ENCODE measurements at regions not wholly inside any gene's neighbourhood (a gene's known extent, or its start where the extent isn't known, plus 50 kb on each side); places are given as distances from the start of the nearest gene placed in this dataset.

DNA sequence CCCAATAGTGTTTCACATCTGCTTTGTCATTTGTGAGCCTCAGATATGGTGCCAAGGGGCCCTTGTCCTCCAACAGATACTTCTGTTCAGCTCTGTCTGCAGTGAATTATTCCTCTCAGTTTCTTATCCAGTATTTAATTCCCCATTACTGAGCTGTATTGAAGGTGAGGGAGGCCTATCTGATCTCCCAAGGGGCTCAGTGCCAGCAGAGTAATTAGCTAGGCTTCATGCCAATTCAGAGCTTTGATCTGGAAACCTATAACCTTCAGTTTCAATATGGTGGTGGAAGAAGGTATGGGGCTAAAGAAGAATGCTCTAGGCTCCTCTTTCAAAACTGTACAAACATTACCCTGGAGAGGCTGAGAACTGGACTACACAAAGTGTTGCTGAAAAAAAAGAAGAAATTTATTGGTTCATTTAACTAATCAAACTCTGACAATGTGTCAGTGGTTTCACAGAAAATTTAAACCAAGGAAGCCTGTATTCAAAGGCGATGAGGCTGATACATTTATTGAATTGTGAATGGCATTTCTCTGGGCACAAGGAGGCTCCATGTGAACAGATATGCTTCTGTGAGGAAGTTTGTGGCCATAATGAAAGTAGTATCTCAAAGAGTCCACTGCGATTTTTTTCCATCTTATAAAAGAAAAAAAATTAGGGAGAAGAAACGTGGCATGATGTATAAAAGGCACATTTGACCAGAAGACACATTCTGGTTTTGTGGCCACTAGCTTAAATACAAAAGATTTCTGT is 397.8 kb downstream of the TLE4 start:
- DNase-seq: no peak

DNA sequence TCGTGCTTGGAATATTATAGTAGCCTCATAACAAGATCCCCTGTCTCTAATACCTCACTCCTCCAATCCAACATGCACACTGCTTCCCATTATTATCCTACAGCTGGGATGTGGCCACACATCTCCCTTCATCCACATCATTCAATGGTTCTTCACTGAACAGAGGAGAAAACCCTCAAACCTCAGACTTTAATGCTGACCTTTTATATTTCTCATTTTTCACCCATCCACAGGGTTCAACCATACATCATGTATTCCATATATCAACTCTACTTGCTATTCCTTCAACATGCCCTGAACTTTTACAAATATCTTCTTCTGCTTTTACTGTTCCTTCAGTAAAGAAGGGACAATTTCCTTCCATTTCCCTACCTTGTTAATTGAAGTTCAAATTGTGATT is 396.8 kb downstream of the TLE4 start:
- no peak for DNase-seq

DNA sequence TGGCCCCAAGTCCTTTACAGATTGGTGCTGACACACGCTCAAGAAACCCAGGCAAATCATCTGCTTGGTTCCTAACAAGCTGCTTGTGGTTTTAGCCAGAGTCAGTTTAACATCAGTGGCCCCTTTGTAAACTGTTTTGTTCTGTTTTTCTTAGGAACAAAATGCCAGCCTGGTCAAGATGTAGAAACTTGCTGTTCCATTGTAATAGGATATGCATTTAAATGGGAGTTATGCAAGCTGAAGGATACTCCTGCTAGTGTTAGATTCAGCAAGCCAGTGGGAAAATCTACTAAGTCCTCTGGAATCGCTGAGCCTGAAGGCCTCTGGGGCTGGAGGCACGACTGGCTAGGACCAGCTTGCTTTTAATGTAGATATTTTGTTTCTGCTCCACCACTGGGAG is 391.1 kb downstream of the TLE4 start:
- no peak for DNase-seq

DNA sequence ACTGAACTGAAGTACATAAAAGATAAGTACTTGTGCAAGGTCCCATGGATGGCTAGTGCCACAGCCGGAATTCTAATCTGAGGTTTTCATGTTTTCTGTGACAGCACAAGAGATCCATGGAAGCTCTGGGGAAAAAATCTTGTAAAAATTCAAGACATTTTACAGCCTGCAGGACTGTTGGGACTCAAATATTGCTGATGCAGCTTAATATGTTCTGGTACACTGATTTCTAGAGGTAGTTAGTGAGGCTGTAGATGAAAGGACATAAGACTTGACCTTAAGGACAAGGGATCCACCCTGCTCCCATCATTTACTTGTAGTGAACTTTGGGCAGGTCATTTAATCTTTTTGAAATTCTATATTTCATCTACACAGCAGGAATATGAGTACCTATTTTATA is 390.4 kb downstream of the TLE4 start:
- no peak for DNase-seq

DNA sequence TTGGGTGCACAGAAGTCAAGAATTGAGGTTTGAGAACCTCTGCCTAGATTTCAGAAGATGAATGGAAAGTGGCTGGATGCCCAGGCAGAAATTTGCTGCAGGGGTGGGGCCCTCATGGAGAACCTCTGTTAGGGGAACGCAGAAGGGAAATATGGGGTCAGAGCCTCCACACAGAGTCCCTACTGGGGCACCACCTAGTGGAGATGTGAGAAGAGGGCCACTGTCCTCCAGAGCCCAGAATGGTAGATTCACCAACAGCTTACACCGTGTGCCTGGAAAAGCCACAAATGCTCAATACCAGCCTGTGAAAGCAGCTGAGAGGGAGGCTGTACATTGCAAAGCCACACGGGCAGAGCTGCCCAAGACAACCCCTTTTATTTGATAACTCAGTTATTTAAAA is 383.5 kb downstream of the TLE4 start:
- no peak for DNase-seq

DNA sequence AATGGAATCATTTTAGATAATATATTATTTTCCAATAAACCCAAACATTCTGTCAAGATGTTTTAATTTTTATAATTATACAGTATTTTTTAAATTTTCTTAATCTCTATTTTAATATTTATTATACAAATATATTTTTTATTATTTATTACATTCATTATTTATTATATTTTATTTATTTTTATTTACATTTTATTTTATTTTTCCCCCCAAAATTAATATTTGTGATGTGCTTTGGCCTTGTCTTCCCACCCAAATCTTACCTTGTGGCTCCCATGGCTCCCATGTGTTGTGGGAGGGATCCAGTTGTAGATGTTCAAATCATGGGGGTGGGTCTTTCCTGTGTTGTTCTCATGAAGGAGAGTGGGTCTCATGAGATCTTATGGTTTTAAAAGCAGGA is 382.1 kb downstream of the TLE4 start:
- no peak for DNase-seq

DNA sequence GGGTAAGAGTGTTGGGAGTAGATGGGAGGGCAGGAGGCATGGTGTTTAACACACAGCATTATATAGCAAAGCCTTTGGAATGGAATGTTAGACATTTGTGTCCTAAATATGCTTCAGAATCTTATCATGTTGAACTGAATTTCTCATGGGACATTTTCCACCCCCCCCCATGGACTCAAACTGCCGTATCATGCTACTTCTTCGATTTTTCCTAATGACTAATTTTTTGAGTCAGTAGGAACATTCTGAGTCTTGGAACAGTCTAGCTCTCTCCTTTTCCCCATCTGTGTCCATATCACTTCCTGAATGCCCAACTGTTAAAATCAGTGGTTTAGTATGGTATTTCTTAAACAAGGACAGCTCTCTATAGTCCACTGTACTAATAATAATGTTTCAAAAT is 380.6 kb downstream of the TLE4 start:
- DNase-seq: no peak

DNA sequence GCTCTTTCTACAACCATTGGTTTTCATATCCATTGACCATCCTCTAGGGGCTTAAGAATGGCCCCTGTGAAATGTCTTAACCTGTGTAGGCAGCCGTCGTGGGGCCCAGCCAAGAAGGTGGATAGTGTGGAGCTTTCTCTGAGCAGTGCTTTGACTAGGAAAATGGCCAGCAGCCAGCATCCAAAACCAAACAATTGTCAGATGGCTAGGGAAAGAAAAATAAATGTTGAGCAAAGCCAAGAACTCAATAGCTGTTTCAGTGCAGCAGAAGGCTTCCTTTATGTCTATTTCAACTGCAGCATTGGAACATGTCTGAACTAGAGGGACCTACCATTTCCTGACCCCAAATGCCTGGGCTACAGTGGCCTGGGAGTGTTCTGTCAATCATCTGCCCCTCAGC is 374.9 kb downstream of the TLE4 start:
- no peak for DNase-seq

DNA sequence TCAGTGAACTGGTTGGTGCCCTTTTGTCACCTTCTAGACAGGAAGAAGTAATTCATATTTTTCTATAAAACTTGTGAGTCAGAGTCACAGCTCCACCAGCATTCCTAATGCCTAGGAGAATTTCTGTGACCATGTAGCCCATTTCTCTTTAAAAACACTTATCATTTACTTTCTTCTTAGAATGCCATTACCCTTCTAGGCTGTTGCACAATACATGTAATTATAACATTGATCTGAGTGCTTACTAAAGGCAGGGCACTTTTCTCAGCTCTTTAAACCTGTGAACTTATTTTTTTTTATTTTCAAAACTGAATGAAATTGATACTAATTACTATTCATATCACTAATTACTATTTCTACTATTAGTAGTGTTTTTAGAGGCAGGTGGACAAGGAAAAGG is 373.7 kb downstream of the TLE4 start:
- no peak for DNase-seq

DNA sequence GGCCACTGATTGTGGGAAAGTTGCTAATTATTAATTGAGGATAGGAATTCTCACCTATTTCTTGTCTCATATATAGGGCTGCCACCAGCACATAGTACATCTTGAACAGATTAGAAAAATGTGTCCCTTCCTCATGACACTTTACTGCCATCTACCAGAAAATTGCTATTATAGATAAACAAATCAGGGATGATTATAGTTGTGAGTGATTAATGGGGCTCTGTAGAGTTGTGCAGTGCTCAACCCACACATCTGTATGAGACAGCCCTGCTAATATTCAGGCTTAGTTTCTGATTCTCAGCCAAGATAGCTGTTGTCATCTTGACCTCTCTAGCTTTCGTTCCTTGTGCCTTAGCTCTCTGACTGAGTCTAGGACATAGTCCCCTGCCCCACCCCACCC is 373.3 kb downstream of the TLE4 start:
- DNase-seq: no peak

DNA sequence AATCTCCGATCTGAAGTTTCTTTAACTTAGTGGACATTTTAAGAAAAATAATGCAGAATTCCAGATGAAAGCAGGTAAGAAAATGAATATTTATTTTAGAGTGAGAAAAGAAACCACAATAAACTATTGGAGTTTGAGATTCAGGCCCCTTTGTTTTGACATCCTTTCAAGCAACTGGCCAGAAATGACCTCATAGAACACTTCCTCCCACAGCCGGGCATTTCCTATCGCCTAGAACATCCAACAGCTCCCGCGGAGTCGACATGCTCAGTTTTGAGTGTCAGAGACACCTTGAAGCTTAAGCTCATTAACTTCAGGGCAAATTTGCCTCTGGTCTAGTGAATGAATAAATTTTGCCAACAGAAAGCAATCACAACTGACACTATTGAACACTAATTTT is 369.2 kb downstream of the TLE4 start:
- DNase-seq: no peak

DNA sequence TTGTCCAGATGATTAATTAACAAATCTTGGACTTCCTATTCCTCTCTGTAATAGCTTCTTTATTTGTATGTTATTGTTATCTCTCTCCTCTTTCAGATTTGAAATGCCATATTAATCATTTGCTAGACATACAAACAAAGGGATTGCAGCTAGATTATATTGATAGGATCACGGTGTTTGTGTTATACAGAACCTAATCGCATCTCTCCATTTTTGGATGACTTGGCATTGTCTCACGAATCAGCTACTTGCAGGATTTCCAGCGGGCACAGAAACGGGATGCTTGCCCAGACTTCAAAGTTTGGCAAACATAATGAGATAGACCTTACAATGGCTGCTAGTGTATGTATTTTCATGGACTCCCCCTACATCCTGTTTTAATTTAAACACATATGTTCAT is 368.1 kb downstream of the TLE4 start:
- no peak for DNase-seq

DNA sequence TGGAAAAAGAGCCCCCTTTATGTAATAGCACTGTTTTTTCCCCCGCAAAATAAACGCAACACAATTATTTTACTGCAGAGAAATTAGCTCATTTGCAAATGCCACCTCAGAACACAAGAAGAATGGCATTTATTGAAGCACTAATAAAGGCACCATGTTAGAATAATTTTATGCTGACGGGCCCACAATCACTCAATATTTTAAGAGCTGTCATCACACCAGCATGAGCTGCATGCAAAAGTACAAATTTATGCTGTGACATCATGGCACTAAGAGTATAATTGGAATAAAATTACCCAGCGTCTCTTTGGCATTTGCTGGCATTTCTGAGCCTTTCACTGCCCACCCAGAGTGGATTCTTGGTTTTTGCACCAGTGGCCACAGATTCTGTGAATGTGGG is 364.6 kb downstream of the TLE4 start:
- no peak for DNase-seq

DNA sequence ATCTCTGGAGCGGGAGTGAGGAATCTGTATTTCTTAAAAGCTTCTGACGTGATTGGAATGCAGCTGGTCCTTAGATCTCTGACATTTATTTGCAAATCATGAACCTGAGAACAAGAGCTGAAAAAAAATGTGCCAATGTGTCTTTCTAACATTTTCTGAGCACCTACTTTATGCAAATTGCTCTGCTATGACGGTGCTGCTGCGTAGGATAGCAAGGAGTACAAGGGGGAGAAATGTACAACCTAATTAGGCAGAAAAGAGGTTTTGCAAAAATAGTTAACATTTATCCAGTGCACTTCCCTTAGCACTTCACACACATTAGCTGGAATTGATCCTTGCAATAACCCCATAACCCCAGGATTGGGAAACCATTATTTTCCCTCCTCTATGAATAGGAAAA is 357.5 kb downstream of the TLE4 start:
- no peak for DNase-seq

DNA sequence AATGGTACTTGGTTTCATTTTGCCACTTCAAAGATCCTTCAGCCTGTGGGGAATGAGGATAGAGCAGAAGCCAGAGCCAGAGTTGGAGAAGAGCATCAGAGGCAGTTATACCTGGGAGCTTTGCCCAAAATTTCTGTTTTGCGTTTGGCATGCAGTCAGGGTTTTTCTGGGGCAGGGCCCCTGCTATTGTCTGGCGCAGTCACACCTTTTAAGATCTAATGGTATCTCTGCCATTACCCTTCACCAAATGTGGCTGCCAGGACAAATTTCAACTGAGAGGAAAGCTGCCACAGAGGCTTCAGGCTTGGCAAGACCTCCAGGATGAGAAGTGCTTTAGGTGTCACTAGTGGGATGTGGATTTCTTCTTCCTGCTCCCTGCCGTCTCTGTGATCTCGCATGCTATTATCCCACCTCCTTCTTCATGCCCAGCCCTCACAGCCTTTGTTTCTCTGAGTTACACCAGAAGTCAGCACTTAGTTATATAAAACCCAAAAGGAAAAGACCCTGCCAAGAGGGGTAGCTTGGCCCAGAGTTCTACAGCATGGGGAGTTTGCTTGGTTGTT is 357.0 kb downstream of the TLE4 start:
- no peak for DNase-seq

DNA sequence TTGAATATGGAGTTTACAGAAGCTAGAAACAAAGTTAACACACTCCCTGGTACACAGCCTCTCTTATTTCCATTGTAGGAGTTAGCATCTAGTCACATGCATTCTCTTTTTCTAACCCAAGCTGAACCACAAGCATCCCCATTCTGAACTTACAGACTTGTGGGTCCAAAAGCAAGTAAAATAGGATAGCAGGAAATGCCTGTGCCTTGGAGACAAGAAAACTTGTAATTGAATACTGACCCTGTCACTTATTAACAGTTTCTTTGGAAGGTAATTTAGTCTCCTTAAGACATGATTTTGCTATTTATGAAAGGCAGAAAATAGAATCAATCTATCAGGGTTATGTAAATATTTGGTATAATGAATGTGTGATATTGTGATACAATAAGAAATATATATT is 353.6 kb downstream of the TLE4 start:
- no peak for DNase-seq

DNA sequence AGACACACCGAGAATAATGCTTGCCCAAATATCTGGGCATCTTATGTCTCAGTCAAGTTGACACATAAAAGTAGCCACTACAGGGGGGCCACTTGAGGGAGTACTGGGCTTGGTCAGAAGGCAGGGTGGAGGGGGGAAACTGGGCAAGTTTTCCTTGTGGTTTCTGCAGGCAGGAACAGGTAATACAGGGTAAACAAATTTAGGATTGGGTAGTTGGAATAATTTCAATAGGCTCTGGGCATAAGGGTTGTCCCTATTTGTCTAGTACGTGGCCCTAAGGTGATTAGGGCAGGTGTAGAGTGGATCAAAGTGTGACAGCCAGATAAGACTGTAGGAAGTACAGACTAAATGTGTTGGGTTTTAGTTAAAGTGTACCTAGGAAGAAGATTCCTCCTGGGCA is 353.1 kb downstream of the TLE4 start:
- DNase-seq: no peak

DNA sequence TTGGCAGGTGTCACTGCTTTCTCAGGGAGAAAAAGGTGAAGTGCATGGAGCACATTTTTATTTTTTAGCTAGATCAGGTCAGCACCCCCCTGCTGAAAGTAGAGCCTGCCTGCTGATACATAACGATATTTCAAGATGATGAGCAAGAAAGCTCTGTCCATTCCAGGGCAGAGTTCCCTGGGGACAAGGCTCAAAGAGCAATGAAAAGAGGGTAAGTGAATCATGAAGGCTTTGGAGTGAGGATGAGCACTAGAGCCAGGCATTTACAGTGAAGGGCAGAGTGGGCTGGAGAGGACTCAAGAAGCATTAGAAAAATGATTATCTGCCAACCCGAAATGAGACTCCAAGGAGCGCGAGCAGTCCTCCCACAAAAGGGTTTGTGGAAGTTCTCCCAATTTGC is 345.7 kb downstream of the TLE4 start:
- DNase-seq: no peak

DNA sequence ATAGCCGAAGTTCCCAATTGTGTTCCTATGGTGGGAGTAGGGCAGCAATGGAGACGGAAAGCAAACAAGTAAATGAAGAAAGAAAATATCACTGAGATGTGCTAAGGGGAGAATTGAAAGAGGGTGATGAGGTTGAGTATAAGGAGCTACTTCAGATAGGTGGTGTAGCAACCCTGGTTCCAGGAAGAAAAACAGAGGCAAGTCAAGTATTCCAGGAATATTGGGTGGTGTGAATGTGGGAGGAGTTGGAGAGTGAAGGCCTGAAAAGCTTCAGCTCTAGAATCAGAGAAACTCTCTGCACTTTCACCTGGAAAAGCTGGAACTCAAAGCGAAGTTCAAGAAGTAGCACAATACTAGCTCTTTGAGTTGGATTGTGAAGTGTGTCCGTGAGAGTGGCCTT is 342.1 kb downstream of the TLE4 start:
- no peak for DNase-seq

DNA sequence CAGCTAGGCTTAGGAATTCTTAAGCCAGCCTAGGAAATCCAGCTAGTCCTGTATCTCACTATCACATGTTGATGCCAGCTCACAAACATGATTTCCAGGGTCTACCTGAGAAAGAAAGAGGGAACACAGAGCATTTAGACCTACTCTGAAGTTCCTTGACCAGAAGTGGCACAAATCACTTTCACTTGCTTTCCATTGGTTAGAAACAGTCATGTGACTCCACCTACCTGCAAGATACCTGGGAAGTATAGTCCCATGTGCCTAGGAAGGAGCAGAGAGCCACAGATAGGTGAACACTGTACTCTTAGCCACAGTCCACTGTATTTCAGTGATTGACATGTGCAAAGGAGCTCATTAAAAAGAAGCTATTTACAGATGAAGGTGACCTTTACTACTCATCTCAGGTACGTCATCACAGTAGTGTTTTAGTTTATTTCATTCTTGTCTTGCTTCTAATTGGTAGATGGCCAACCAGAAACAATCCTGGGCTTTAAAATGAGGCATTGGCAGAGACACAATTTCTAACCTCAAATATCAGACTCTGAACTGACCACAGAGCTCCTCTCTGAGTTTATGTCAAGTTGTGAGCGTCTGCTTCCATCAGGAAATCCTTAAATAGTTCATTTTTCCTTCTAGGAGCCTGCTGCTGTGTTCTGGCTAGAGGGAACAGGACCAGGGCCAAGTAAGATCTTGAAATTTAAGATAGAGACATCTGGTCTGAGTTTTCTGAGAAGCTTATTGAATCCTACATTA is 340.7 kb downstream of the TLE4 start:
- no peak for DNase-seq

DNA sequence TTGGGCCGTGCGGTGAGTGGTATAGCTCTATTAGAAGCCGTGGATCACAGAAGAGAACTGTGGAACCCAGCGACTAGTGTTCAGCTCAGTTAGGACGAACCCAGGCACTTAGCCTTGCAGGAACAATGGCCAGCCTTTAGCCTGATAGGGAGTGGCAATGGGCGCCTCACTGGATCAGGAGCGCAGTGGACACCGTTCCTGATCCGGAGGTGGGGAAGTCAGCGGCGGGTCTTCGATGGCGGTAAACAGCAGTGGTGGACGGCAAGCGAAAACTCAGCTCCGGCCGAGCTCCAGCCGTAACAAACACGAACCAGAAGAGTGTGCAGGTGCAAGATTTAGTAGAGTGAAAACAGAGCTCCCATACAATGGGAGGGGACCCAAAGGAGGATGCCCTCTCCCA is 340.0 kb downstream of the TLE4 start:
- DNase-seq: no peak

DNA sequence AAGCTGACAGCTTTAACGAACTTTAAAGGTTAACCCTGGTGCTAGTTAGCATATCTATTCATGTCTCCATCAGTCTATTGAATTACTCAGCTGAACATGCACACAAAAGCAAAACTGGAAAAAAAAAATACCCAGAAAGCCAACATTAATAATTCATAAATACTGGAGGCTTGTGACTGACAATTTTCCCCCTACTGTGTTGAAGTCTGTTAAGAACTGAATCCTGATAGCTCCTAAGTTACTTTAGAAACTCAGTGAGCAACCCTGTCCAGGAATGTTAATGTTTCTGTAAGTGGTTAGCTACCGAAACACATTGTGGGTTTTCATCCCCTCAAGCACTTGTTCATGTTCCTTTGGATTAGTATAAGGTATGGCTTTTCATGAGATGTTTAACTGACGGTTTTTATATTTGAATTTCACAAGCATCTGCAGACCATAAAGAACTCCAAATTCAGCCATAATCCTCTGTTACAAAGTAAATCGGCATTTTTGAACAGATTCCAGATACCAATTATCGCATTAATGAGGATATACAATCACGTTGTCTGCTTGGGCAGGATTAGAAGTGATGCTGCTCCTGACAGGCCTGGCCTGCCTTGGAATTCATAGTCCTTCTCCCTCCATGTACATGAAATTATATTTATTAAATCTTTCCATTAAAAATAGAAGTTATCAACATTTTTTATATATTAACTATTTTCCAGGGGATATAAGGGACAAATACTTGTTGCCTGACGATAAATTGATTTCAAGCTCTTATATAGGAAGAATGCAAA is 331.2 kb downstream of the TLE4 start:
- no peak for DNase-seq

DNA sequence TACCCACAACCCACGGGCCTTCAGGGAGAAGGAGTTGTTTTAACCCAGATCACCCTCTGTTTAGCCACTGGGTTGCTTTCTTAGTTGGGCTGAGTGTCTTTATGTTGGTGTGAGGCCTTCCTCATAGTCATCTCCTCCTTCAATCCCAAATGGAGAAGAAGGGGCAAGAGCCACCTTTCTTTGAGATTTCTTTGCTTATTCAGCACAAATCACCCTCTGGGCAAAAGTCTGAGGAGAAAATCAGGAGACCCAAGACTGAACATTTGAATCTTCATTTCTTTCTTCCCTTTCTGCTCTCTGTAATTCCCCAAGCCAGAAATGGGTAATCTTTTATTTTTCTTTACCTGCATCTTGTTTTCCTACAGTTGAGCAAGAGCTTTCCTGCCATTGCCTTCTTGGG is 329.0 kb downstream of the TLE4 start:
- no peak for DNase-seq
